Bronchial epithelial cell (primary cell): ENCODE measurements at regions not wholly inside any gene's neighbourhood (a gene's known extent, or its start where the extent isn't known, plus 50 kb on each side); places are given as distances from the start of the nearest gene placed in this dataset.
A peak's percentile ranks its signal among the peaks of the same experiment; 100 is the strongest.

ENCODE experiments used
- DNase-seq: peaks from one replicate; pipeline ENCODE4 v3.0.0-alpha.2; 2010; ENCODE audit warnings: low read depth
- FAIRE-seq: peaks from 2 replicates; lab custom pipeline; 2011; peaks lifted over from hg19 to GRCh38; lab: Jason Lieb, UNC
- H3K27me3 ChIP-seq: 2 replicates; pipeline ENCODE4 v1.5.1; 2011; ENCODE audit warnings: low read length; ENCODE audit not compliant: control insufficient read depth, insufficient read depth
- H3K36me3 ChIP-seq: 2 replicates; pipeline ENCODE4 v1.5.1; 2011; ENCODE audit warnings: low read length; ENCODE audit not compliant: control insufficient read depth, insufficient read depth
- H3K4me3 ChIP-seq: 2 replicates; pipeline ENCODE4 v1.5.1; 2011; ENCODE audit warnings: mild to moderate bottlenecking, low read depth, low read length, control low read depth
- TF ChIP-seq, protein P1 (sequence below): IDR thresholded peaks from 2 replicates; pipeline ENCODE4 v1.5.1; 2011; ENCODE audit warnings: mild to moderate bottlenecking, moderate library complexity, low read length, control low read depth, inconsistent platforms; ENCODE audit not compliant: insufficient read depth, severe bottlenecking

- no peak for FAIRE-seq
- Histone ChIP-seq H3K27me3 (no peaks in the 10 kb centered on the region), H3K4me3 (no peak overlapping the region), H3K36me3 (no peaks in the 10 kb centered on the region)
- no peak for DNase-seq
- TF ChIP-seq, protein P1, sequence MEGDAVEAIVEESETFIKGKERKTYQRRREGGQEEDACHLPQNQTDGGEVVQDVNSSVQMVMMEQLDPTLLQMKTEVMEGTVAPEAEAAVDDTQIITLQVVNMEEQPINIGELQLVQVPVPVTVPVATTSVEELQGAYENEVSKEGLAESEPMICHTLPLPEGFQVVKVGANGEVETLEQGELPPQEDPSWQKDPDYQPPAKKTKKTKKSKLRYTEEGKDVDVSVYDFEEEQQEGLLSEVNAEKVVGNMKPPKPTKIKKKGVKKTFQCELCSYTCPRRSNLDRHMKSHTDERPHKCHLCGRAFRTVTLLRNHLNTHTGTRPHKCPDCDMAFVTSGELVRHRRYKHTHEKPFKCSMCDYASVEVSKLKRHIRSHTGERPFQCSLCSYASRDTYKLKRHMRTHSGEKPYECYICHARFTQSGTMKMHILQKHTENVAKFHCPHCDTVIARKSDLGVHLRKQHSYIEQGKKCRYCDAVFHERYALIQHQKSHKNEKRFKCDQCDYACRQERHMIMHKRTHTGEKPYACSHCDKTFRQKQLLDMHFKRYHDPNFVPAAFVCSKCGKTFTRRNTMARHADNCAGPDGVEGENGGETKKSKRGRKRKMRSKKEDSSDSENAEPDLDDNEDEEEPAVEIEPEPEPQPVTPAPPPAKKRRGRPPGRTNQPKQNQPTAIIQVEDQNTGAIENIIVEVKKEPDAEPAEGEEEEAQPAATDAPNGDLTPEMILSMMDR, result no peak
Measured at GRCh38 chr2:105647731-105648130, 97.0 kb upstream of the NCK2 start.

DNA sequence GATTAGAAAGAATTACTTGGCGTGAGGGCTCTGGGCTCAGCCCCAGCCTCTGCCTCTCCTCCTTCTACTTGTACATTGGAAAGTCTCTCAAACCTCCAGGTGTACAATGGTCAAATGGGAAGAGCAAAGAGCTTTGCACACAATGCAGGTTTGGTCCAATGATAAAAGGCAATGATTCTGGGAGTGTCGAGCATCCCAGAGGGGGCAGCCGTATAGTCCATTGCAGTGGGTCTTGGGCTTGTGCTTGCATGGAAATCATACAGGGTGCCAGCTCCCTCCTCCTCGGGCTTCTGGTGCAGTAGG lies 98.0 kb upstream of the NCK2 start:
- FAIRE-seq (no peak), DNase-seq (no peak)
- no peaks in the 10 kb centered on the region for H3K27me3 ChIP-seq
- H3K4me3 ChIP-seq, result no peak overlapping the region
- H3K36me3 ChIP-seq, result no peaks in the 10 kb centered on the region
- TF ChIP-seq, protein P1, result no peak

- Histone ChIP-seq H3K4me3 (no peak overlapping the region), H3K27me3 (no peaks in the 10 kb centered on the region), H3K36me3 (no peaks in the 10 kb centered on the region)
- TF ChIP-seq, protein P1, result no peak
- FAIRE-seq (no peak), DNase-seq (no peak)
Measured at GRCh38 chr2:105645938-105646773, 98.6 kb upstream of the NCK2 start.

DNA sequence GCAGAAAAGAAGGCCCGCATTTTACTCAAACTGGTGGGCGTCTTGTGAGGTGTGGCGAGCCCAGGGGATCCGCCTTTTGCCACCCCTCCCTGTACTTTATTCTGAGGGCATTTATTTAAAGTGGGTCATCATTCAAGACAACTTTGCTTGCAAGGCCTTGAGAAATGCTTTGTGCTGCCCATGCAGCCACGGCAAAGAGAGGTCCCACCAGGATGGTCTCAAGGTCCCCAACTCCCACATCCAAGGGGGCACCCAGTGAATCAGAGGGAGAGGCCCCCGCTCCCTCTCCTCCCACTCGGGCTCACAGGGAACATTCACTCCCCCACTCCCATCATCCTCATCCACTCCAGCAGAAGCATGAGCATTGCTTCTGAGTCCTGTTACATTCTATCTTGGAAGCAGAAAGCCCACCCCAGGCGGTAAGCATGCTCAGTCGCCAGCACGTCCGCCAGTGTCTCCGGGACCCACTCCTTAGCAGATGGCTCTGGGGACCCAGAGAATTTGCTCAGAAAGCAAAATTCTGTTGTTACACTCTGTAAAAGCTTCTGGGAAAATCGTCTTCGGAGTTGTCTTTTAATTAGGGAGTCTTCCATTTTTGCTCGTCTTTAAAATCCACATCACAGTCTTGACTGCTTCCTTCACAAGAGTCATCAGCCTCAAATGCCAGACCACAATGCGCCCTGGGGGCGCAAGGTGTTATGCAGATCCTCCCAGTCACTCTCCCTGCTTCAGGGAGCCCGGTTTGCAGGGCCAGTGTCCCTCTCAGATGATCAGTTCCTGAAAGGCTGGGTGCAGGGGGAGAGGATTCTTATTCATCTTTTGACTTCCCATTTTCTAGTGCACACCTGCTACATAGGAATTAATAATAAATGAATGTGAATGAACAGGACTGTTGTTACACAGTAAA lies 99.4 kb upstream of the NCK2 start:
- DNase-seq (peak; percentile 20), FAIRE-seq (no peak)
- no peaks in the 10 kb centered on the region for H3K36me3 ChIP-seq
- no peak overlapping the region for H3K4me3 ChIP-seq
- H3K27me3 ChIP-seq, result no peaks in the 10 kb centered on the region
- TF ChIP-seq, protein P1, result no peak

- DNase-seq, result no peak
- peak; percentile 82 for FAIRE-seq
Measured at GRCh38 chr2:105644174-105644980, 100.3 kb upstream of the NCK2 start.

More at GRCh38 chr2:105644174-105644980, 100.3 kb upstream of the NCK2 start:
- H3K36me3 ChIP-seq, result no peaks in the 10 kb centered on the region
- H3K27me3 ChIP-seq, result no peaks in the 10 kb centered on the region
- TF ChIP-seq, protein P1, result no peak
- H3K4me3 ChIP-seq, result no peak overlapping the region
